Fibroblast of pulmonary artery (primary cell): ENCODE measurements at regions not wholly inside any gene's neighbourhood (a gene's known extent, or its start where the extent isn't known, plus 50 kb on each side); places are given as distances from the start of the nearest gene placed in this dataset.
"Not testable (repeated sequence)": the region's sequence is repeated elsewhere in the genome, so short reads cannot be mapped to it uniquely, and the experiment has no call there.

ENCODE experiments used
- DNase-seq: peaks from one replicate; pipeline ENCODE4 v3.0.0-alpha.2; 2010; ENCODE audit warnings: low read depth
- H3K4me3 ChIP-seq: replicated peaks from 2 replicates; pipeline ENCODE4 v1.5.1; 2011; ENCODE audit warnings: low read depth, mild to moderate bottlenecking, control low read depth, low read length, moderate library complexity
- CTCF ChIP-seq: IDR thresholded peaks from 2 replicates; pipeline ENCODE4 v1.5.1; 2011; ENCODE audit warnings: mild to moderate bottlenecking, control low read depth, low read length, inconsistent platforms; ENCODE audit errors: missing control alignments

GRCh38 chr13:85982102-85982501 is 182.9 kb upstream of the SLITRK6 start:
- TF ChIP-seq CTCF: no peak
- H3K4me3 ChIP-seq: no peak overlapping the region
- peak; percentile 36 for DNase-seq

- not testable (repeated sequence) for H3K4me3 ChIP-seq, DNase-seq
These were observed 181.2 kb upstream of the SLITRK6 start for GRCh38 chr13:85980447-85980846.

- no peak for DNase-seq
- TF ChIP-seq CTCF: no peak
- no peak overlapping the region for H3K4me3 ChIP-seq
These were observed 177.0 kb upstream of the SLITRK6 start for GRCh38 chr13:85976242-85976641.

- DNase-seq: peak; percentile 50
- no peak for TF ChIP-seq CTCF
- H3K4me3 ChIP-seq: no peak overlapping the region
These were observed 175.6 kb upstream of the SLITRK6 start for GRCh38 chr13:85974608-85975366.

GRCh38 chr13:85970727-85971126 is 171.5 kb upstream of the SLITRK6 start:
- TF ChIP-seq CTCF: peak; percentile 9
- peak; percentile 48 for DNase-seq
- H3K4me3 ChIP-seq: no peak overlapping the region

GRCh38 chr13:85969331-85969730 is 170.1 kb upstream of the SLITRK6 start:
- TF ChIP-seq CTCF: no peak
- no peak for DNase-seq
- H3K4me3 ChIP-seq: no peak overlapping the region

- no peak for TF ChIP-seq CTCF
- no peak for DNase-seq
- no peak overlapping the region for H3K4me3 ChIP-seq
These were observed 136.7 kb upstream of the SLITRK6 start for GRCh38 chr13:85935868-85936467.
